GM12891 (cell line): ENCODE measurements at regions not wholly inside any gene's neighbourhood (a gene's known extent, or its start where the extent isn't known, plus 50 kb on each side); places are given as distances from the start of the nearest gene placed in this dataset.

Source experiments
- POLR2AphosphoS5 ChIP-seq: IDR thresholded peaks from 2 replicates; pipeline ENCODE4 v1.6.1; 2011; ENCODE audit warnings: low read depth, low read length, control low read depth
- TAF1 ChIP-seq: IDR thresholded peaks from 2 replicates; pipeline ENCODE4 v1.6.1; 2011; ENCODE audit warnings: low read depth, low read length, control low read depth

- TF ChIP-seq POLR2AphosphoS5 (no peak), TAF1 (no peak)
Measured at GRCh38 chr10:10149899-10150298, 867.8 kb upstream of the CELF2 start.
